ENCODE measurements at regions not wholly inside any gene's neighbourhood (a gene's known extent, or its start where the extent isn't known, plus 50 kb on each side); places are given as distances from the start of the nearest gene placed in this dataset.

DNA sequence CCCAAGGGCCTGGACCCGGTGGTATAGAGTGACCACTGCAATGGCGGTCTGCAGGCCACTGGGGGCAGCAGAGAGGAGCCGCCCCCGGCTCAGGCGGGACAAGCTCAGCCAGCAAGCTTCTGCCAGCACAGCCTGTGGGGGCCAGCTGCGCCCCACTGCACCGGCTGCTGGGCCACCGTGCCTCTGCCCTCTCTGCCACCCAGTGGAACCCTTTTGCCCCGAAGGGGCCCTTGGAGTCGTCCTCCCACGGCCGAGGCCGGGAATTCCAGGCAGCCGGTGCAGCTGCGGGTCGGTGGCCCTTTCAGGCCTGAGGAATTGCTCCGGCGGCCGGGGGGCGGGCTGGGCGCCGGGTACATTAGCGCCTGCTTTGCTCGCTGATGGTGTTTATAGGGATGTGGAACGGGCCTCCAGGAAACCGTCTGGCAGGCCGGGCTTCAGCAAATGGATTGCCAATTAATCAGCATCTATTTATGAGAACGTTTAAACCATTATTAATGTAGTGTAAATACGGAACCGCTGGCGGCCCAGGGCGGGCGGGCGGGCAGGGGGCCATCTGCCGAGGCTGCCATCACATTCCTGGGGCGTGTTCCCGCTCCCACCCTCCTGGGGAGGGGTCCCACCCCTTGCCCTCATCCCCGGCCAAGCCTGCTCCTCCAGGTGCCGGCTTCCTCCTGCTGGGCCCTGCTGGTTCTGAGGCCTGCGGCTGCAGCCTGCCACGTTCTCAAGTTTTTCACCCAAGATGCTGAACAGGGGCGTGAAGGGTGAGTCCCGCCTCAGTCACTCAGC is 127.4 kb downstream of the BARX1 start (continued):
- TF ChIP-seq, protein P1, sequence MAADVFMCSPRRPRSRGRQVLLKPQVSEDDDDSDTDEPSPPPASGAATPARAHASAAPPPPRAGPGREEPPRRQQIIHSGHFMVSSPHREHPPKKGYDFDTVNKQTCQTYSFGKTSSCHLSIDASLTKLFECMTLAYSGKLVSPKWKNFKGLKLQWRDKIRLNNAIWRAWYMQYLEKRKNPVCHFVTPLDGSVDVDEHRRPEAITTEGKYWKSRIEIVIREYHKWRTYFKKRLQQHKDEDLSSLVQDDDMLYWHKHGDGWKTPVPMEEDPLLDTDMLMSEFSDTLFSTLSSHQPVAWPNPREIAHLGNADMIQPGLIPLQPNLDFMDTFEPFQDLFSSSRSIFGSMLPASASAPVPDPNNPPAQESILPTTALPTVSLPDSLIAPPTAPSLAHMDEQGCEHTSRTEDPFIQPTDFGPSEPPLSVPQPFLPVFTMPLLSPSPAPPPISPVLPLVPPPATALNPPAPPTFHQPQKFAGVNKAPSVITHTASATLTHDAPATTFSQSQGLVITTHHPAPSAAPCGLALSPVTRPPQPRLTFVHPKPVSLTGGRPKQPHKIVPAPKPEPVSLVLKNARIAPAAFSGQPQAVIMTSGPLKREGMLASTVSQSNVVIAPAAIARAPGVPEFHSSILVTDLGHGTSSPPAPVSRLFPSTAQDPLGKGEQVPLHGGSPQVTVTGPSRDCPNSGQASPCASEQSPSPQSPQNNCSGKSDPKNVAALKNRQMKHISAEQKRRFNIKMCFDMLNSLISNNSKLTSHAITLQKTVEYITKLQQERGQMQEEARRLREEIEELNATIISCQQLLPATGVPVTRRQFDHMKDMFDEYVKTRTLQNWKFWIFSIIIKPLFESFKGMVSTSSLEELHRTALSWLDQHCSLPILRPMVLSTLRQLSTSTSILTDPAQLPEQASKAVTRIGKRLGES (CRISPR knock-in tag; IDR thresholded peaks at IDR 0.05; ENCODE audit: borderline replicate concordance) = no peak
- no peak for TF ChIP-seq ZNF460 (CRISPR knock-in tag; IDR thresholded peaks at IDR 0.05; ENCODE audit: borderline replicate concordance)
- no peak for TF ChIP-seq RFX1 (IDR thresholded peaks at IDR 0.05)
- TF ChIP-seq EP300 (IDR thresholded peaks at IDR 0.05; ENCODE audit: low read depth in 2 of 2, low read length in 2 of 2) = no peak; a peak in 1 of 4 replicates
- TF ChIP-seq EP300 (CRISPR knock-in tag; IDR thresholded peaks at IDR 0.05; ENCODE audit: borderline replicate concordance) = no peak
- peak; percentile 57; the same call in 1 of the 2 replicates for TF ChIP-seq ZNF768 (CRISPR knock-in tag; IDR thresholded peaks at IDR 0.05)
- TF ChIP-seq, protein P2, sequence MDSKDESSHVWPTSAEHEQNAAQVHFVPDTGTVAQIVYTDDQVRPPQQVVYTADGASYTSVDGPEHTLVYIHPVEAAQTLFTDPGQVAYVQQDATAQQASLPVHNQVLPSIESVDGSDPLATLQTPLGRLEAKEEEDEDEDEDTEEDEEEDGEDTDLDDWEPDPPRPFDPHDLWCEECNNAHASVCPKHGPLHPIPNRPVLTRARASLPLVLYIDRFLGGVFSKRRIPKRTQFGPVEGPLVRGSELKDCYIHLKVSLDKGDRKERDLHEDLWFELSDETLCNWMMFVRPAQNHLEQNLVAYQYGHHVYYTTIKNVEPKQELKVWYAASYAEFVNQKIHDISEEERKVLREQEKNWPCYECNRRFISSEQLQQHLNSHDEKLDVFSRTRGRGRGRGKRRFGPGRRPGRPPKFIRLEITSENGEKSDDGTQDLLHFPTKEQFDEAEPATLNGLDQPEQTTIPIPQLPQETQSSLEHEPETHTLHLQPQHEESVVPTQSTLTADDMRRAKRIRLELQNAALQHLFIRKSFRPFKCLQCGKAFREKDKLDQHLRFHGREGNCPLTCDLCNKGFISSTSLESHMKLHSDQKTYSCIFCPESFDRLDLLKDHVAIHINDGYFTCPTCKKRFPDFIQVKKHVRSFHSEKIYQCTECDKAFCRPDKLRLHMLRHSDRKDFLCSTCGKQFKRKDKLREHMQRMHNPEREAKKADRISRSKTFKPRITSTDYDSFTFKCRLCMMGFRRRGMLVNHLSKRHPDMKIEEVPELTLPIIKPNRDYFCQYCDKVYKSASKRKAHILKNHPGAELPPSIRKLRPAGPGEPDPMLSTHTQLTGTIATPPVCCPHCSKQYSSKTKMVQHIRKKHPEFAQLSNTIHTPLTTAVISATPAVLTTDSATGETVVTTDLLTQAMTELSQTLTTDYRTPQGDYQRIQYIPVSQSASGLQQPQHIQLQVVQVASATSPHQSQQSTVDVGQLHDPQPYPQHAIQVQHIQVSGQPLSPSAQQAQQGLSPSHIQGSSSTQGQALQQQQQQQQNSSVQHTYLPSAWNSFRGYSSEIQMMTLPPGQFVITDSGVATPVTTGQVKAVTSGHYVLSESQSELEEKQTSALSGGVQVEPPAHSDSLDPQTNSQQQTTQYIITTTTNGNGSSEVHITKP (CRISPR knock-in tag; IDR thresholded peaks at IDR 0.05; ENCODE audit: low read depth) = no peak
- no peak for TF ChIP-seq PCBP2 (optimal IDR thresholded peaks at IDR 0.05; ENCODE audit: low read depth, low read length, poor library complexity, severe bottlenecking)
- TF ChIP-seq, protein P3, sequence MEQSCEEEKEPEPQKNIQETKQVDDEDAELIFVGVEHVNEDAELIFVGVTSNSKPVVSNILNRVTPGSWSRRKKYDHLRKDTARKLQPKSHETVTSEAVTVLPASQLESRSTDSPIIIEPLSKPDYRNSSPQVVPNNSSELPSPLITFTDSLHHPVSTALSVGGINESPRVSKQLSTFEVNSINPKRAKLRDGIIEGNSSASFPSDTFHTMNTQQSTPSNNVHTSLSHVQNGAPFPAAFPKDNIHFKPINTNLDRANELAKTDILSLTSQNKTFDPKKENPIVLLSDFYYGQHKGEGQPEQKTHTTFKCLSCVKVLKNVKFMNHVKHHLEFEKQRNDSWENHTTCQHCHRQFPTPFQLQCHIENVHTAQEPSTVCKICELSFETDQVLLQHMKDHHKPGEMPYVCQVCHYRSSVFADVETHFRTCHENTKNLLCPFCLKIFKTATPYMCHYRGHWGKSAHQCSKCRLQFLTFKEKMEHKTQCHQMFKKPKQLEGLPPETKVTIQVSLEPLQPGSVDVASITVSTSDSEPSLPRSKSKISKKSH (CRISPR knock-in tag; IDR thresholded peaks at IDR 0.05; ENCODE audit: borderline replicate concordance) = 0 out of 2 replicates have a peak, but pooled peaks have one; percentile 16
- no peak for TF ChIP-seq ZSCAN12 (CRISPR knock-in tag; IDR thresholded peaks at IDR 0.05)
- TF ChIP-seq, protein P4, sequence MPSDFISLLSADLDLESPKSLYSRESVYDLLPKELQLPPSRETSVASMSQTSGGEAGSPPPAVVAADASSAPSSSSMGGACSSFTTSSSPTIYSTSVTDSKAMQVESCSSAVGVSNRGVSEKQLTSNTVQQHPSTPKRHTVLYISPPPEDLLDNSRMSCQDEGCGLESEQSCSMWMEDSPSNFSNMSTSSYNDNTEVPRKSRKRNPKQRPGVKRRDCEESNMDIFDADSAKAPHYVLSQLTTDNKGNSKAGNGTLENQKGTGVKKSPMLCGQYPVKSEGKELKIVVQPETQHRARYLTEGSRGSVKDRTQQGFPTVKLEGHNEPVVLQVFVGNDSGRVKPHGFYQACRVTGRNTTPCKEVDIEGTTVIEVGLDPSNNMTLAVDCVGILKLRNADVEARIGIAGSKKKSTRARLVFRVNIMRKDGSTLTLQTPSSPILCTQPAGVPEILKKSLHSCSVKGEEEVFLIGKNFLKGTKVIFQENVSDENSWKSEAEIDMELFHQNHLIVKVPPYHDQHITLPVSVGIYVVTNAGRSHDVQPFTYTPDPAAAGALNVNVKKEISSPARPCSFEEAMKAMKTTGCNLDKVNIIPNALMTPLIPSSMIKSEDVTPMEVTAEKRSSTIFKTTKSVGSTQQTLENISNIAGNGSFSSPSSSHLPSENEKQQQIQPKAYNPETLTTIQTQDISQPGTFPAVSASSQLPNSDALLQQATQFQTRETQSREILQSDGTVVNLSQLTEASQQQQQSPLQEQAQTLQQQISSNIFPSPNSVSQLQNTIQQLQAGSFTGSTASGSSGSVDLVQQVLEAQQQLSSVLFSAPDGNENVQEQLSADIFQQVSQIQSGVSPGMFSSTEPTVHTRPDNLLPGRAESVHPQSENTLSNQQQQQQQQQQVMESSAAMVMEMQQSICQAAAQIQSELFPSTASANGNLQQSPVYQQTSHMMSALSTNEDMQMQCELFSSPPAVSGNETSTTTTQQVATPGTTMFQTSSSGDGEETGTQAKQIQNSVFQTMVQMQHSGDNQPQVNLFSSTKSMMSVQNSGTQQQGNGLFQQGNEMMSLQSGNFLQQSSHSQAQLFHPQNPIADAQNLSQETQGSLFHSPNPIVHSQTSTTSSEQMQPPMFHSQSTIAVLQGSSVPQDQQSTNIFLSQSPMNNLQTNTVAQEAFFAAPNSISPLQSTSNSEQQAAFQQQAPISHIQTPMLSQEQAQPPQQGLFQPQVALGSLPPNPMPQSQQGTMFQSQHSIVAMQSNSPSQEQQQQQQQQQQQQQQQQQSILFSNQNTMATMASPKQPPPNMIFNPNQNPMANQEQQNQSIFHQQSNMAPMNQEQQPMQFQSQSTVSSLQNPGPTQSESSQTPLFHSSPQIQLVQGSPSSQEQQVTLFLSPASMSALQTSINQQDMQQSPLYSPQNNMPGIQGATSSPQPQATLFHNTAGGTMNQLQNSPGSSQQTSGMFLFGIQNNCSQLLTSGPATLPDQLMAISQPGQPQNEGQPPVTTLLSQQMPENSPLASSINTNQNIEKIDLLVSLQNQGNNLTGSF (CRISPR knock-in tag; IDR thresholded peaks at IDR 0.05) = no peak
- TF ChIP-seq ATRX (CRISPR knock-in tag; IDR thresholded peaks at IDR 0.05; ENCODE audit: borderline replicate concordance) = no peak

Data from HepG2 (cell line).